ENCODE measurements at regions not wholly inside any gene's neighbourhood (a gene's known extent, or its start where the extent isn't known, plus 50 kb on each side); places are given as distances from the start of the nearest gene placed in this dataset.

DNA sequence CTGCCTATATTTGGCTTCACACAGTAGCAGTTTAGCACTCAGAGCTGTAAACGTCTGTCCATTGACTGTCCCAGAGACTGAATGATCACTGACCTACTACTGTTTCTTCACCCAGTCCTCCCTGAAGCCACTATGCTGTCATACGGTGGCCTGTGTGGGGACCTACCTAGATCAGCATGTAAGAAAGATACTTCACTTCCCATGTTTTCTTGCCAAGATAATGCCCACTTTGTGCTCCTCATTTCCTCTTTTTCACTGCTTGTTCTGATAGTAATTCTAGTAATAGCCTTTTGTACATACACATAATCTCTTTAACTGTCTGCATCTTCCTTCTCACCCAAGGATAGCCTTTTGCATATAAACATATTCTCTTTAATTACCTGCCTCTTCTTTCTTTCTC lies 109.9 kb upstream of the TIAM2 start:
- DNase-seq (ENCODE audit: low read depth in 2 of 2), result no peak

DNA sequence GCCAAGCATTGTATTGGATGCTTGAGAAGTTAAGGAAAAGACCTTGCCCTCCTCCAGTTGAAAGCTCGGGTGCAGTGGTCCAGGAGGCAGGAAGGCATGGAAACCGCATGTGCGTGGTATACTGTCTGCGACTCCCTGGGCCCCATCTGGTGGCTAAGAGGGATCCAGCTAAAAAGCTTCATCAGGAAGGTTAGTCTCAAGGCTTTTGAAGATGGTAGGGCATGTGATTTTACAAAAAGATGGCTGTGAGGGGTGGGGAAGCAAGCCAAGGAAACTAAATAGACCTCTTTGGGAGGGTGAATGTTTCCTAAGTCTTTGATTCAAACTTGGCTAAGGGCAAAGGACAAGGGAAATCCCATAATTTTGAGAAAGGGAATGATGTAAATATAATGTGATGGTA lies 109.1 kb upstream of the TIAM2 start:
- DNase-seq (ENCODE audit: low read depth in 2 of 2), result no peak

DNA sequence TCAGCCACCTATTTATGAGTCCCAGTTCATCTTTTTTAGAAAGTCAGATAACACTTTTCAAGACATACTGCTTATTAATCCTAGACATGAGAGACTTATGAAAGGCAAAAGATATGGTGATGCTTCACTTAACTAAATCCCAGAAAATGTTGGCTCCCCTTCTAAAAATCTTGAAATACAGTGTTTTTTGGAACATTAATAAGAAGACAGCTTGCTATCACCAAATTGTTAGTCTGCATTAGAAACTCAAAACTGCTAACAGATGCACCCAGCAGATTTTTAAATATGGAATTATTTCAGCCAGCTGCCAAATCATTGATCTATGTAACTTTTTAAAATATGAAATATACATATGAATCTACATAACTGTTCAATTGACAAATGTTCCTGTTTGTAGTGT lies 108.6 kb upstream of the TIAM2 start:
- no peak for DNase-seq (ENCODE audit: low read depth in 2 of 2)

DNA sequence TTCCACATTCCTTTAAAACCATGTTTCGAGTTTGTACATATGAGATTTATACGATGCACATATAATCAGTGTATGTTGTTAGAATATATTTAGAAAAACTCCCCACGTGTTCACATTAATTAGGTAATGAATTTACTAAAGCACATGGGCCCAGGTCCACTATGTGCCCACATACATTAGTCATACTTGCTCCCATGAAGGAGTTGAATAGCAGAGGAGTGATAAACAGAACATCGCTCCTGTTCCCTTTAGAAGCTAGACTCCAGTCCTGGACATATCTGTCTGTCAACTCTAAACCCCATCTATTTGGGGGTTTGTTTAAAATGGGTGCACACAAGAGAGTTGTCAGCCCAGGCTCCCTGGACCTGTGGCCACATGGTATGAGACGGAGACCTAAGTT lies 108.1 kb upstream of the TIAM2 start:
- DNase-seq (ENCODE audit: low read depth in 2 of 2), result no peak

DNA sequence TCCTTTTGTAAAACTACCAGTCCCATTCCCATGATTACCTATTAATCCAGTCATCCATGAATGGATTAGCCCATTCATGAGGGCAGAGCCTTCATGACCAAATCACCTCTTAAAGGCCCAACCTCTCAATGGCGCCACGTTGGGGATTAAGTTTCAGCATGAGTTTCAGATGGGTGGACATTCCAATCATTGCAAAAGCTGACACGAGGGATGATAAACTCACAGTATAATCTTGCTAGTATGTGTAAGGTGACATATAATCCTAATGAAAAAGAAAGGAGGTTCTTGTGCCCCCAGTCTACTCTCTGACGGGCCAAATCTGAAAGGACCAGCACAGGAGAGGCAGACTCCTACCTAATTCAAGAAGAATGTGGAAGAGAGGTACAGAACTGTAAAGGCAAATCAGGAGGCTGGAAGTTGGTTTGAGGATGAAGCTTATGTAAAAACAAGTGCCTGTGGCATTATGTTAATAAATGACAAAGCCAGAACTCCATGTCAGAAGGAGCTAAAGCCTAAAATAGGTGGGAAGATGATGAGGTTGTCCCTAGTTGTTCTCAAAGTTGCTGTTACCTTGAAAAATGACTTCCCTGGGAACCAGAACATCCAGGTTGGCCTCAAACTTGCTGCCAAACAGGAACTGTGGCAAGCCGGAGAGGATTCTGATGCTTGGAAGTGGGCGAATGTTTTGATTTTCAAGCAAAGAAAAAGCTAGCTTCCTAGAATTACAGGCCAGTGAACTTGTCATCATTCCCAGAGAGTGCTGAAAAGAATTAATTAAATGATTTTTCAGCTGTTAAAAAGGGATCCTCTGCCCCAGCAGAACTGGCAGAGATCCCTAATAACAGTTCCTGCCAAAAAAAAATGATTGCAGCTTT lies 106.5 kb upstream of the TIAM2 start:
- no peak for DNase-seq (ENCODE audit: low read depth in 2 of 2)

DNA sequence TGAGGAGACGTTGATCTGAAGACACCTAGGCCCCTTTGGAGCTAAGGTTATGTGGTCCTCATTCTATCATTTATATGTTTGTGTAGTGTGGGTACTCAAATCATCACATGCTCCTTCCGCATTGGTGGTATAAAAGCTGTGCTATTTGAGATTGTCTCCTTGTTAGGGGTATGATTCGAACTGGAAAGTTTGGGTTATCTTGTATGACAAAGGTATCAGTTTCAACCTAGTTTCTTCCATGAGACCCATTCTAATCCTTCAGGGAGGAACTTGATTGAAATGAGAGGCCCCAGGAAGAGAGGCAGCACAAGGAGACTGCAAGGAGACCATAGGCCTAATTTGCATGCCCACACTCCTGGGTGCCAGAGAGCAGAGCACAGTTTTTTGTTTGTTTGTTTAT lies 104.2 kb upstream of the TIAM2 start:
- DNase-seq (ENCODE audit: low read depth in 2 of 2), result no peak

DNA sequence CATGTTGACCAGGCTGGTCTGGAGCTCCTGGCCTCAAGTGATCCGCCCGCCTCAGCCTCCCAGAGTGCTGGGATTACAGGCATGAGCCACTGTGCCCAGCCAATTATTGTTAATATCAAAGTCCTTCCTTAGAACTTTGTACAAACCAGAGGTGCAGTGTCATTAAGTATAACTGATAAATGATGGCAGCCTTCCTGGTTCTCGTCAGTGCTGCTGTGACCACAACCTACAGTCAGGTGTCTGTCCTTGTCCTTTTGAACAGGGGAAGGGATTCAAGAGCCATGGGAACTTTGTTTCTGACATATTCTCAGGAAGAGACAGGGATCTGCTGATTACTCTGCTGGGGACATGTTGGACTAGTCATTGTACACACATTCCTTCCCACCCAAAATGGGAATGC lies 103.2 kb upstream of the TIAM2 start:
- no peak for DNase-seq (ENCODE audit: low read depth in 2 of 2)

DNA sequence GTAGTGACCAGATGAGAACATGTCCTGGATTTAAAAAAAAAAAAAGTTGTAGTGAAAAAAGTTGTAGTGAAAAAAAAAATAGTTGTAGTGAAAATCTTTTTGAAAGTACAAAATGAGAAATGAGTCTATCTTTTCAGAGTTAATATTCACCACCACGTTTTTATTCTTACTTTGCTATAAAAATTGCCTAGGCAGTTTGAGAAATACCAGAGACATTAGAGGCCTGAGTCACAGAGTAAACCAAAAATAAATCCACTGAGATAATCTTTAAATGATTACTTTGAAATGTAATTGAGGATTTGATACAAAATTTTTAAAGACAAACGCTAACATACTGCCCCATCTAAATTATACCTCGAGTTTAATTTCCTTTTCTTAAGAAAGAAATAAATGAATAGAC lies 101.2 kb upstream of the TIAM2 start:
- no peak for DNase-seq (ENCODE audit: low read depth in 2 of 2)

DNA sequence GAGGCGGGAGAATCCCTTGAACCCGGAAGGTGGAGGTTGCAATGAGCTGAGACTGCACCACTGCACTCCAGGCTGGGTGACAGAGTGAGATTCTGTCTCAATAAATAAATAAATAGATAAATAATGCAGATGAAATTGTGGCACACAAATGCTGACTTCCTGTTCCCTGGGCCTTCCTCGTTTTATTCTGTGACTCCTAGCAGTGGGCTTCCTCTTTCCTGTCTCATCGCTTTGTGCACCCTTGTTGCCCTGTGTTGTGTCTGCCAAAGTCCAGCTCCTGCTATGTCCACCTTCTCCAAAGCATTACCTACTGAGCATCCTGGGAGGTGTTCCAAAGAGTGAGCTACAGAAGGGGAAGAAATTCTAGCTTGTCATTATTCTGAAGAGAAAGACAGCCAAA lies 100.2 kb upstream of the TIAM2 start:
- DNase-seq (ENCODE audit: low read depth in 2 of 2), result no peak

DNA sequence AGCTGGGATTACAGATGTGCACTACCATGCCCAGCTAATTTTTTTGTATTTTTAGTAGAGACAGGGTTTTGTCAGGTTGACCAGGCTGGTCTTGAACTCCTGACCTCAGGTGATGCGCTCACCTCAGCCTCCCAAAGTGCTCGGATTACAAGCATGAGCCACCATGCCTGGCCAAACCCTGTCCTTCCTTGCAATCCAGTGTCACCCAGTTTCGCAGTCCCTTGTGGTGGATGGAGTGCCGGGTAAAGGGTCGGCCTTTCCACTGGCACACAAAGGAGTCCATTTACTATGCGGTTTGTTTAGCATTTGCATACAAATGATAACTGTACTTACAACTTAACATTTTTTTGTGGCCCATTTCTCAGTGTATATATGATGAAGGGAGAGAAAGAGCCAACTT lies 99.3 kb upstream of the TIAM2 start:
- DNase-seq (ENCODE audit: low read depth in 2 of 2), result no peak

DNA sequence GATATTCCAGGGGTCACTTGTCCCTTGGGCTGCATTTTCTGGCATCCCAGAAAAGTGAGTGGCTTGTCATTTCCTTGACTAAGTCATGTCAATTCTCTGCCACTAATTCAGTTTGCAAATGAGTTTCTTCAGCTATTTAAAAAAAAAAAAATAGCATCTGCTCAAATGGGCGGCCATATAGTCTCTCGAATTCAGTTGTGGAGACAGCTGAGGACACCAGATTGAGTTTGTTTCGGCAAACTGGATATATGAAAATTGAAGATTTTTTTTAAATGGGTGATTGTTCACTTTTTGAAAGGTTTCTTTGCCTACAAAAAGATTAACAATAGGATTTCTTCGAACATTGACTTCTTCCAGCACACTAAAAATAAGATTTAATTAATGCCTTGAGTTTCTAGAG lies 96.3 kb upstream of the TIAM2 start:
- no peak for DNase-seq (ENCODE audit: low read depth in 2 of 2)

DNA sequence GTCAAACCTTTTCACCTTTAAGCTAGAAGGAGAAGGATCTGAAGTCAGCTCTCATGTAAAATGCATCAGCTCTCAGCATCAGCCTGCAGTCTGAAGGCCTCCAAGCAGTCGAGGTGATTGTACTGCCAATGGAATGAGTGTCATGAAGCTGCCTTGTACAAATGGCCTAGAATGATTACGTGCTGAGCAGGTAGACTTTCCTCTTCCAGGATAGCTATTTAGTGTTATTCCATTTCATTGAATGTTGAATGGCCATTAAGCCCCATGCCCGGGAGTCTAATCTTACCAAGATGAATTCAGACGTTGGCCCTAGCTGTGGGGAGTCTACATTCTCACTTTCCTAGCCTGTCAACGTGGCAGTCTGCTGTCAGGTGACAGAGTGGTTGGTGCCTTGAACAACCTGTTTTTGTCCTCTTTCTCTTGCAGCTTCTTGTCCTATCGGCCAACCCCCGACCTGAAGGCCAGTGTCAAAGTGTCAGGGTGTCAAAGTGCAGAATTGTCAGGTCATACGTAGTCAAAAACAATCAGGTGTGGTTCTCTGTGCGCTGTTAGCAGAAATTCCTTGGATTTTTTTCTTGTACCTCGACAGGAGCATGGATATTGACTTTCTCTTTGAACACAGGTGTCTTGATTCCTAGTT lies 95.2 kb upstream of the TIAM2 start:
- DNase-seq (ENCODE audit: low read depth in 2 of 2), result no peak

DNA sequence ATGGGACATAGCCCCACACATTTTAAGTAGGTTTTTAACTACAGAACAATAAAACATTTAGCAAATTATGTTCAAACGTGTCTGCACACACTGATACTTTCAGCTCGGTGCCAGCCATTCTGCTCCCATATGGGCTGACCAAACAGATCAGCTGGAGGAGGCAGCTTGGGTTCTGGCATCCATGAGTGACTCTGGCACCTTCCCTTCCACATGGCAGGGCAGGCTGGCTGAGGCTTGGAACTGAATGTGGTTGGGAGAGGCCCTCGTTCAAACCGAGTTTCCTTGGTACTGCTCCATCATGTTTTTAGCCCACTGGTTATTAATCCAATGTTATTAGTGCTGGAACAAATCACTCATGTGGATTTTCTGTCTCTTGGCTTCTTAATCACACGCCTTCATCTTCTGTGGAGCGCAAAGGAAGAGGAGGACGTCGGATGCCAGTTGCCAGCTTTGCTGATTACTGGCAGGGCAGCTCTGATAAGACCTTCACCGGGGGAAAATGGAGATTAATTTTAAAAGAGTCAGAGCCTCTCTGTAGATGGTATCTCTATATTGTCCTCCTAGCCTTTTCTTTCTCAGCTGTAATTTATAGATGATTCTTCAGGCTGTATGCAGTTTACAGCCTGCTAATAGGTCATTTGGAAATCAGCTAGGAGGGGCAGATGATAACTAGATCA lies 93.1 kb upstream of the TIAM2 start:
- DNase-seq (ENCODE audit: low read depth in 2 of 2), result no peak

DNA sequence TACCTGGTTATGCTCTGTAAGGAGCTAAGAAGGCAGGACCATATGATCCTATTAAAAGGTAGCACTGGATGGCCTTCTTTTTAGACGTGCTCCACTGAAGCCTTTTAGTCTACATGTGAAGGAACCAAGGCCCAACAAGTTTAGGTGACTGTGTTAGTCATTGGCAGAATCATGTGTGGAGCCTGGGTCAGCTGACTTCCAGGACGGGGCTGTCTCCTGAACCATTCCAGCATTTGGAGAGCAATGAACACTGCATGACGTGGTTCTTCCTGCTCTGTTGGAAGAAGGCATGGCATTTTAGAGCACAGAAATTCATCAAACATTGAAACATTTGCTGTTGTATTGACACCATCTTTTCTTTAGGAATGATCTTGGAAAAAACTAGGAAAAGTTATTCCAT lies 87.8 kb upstream of the TIAM2 start:
- no peak for DNase-seq (ENCODE audit: low read depth in 2 of 2)

DNA sequence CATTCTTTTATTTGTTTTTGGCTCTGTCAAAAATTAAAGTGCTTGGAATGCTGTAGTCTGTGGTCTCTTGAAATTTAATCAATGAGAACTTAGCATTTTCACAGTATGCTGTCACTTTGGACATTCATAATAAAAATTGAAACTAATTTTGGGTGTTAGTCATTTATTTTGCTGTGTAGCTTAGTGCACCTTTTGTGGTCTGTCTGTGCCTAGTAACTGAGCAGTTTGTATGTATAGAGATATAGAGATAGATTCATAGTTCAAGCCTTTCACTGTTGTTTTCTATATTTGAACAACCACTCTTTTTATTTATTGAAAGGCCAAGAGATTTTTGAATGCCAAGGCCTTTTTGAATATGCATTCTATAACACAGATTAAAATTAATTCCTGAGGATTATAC lies 86.4 kb upstream of the TIAM2 start:
- no peak for DNase-seq (ENCODE audit: low read depth in 2 of 2)

DNA sequence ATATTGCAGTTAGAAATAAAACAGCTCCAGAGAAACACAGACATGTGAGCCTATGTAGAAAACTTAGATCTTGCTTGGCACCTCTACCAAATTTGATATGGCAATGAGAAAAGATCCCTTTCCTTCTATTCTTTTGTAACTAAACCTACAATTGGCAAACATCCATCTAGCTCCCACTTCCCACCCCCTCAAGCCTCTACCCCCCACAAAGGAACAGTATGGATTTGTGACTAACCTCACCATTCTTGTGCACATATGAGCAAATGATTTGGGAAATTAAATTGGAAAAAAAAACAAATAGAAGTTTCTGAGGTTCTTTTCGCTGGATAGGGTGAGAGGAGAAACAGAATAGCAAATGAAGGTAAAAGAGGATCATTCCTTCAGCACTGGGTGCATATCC lies 85.8 kb upstream of the TIAM2 start:
- no peak for DNase-seq (ENCODE audit: low read depth in 2 of 2)

DNA sequence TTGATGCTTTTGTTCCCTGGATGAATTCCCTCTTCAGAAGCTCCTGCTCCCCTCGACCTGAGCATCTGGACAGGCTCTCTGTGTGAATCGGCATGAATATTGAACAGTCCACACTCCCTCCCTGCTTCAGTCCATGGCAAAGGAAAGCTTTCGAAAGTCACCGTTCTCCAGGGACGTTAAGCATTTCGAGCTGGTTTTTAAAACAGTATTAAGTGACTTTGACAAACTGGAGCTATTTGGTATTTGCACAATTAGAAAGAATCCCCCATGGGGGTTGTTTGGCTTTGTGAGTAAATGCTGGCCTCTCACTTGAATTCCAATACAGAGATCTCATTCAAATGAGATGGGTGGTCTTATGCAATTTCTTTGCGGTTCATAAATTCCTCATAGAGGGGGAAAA lies 85.3 kb upstream of the TIAM2 start:
- DNase-seq (ENCODE audit: low read depth in 2 of 2), result no peak

DNA sequence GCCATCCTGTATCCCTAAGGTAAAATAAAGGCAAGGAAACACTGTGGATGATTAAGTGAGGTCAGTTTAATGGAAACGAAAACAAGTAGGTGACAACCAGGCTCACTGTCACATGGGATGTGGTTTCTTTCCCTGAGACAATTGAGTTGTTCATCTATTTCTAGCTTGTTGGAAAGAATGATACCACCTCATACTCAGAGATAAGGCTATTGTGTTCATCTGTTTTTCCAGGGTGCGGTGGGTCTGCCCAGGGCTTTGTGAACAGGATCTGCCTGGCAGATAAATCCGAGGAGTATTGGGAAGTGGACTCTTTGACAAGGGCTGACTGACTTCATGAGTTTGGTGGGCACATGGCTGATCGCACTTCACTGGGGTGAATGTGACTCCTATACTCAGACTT lies 80.8 kb upstream of the TIAM2 start:
- DNase-seq (ENCODE audit: low read depth in 2 of 2), result no peak

DNA sequence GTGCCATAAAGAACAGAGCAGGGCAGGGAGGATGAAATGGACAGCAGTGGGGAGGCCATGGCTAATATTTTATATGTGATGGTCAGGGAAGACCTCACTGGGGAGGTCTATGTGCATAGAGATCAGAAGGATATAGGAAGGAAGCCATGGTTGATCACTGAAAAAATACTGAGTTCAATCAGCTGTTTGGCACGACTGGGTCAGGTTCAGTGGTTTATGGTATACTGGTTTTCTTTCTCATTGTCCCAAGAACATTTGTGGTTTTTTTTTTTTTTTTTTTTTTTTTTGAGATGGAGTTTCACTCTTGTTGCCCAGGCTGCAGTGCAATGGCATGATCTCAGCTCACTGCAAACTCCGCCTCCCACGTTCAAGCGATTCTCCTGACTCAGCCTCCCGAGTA lies 78.3 kb upstream of the TIAM2 start:
- no peak for DNase-seq (ENCODE audit: low read depth in 2 of 2)

DNA sequence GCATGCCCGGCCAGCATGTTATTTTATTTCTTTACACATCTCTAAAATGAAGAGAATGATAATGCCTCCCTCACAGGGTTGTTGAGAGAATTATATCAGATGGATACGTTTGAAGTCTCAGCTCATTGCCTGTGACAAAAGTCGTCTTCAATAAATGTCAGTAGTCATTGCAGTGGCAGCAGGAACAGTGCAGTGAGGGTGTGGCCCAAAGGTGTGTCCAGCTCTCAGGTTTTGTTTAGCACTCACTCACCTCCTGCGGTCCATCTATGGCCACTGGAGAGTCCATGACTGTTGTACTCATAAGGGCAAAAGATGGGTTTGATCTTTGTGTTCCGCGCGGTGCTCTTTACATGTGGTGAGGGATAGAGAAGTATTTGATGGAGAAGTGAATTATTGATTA lies 77.2 kb upstream of the TIAM2 start:
- no peak for DNase-seq (ENCODE audit: low read depth in 2 of 2)

DNA sequence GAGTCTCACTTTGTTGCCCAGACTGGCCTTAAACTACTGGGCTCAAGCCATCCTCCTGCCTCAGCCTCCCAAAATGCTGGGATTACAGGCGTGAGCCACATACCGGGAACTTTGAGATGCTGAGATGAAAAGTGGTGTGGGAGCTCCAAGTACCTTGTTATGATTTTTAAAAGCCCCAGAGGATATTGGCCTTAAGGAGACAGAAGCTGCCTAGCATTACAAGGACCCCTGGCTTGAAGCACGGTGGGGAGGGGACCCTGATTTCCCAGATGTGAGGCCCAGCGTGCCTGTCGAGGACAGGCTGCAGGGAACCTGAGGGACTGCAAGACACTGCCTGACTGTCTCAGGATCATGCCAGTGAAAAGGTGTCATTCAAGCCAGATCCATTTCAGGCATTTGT lies 75.3 kb upstream of the TIAM2 start:
- no peak for DNase-seq (ENCODE audit: low read depth in 2 of 2)

DNA sequence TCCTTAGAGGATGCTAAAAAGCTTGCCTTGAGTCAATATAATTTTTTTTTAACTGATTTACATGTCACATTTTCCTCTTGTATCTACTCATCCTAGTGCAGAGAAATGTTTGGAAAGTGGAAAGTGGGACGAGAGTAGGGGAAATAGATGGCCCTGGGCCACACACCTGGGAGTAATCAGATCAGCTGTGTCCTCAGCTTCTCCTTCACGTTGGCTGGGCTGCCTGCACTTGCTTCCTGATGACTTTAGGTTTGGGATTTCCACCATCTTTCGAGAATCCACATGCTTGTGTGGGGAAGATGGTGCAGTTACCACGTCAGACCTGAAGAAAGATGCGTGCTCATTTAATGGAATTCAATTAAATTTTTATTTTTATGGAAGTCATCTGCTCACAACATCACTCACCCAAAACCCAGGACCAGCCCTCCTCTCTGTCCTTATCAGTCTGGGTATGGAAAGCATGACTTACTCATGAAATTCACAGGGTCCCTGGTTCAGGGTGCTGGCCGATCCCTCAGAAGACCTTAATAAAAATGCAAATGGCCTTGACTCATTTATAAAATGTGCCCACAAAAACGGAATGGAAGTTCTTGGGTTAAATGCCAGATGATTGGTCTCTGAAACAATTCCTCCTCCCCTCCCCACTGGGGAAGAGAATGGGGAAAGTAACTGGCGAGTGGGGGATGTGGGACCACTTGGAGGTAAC lies 74.5 kb upstream of the TIAM2 start:
- no peak for DNase-seq (ENCODE audit: low read depth in 2 of 2)

DNA sequence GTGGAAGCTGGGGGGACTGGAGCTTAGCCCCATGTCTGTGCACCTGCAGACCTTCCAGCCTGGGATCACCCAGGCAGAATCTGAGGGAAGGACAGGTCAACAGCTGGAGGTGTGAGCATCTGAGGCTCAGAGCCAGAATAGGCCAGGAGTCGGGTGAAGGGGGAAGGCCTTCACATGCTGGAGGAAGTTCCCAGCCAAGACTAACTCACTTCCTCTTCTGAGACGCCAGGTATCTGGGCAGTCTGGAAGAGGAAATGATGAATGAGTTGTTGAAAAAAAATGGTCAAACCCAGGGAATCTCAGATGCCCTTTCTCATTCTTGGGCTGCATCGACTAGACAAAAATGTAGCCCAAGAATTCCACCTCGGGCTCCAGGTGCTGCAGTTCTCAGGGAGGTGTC lies 73.6 kb upstream of the TIAM2 start:
- no peak for DNase-seq (ENCODE audit: low read depth in 2 of 2)

All from activated CD4-positive, alpha-beta T cell treated with anti-CD3 and anti-CD28 coated beads for 24 hours (primary cell).